H1 (cell line): ENCODE measurements at regions not wholly inside any gene's neighbourhood (a gene's known extent, or its start where the extent isn't known, plus 50 kb on each side); places are given as distances from the start of the nearest gene placed in this dataset.

Experiments
- CTCF ChIA-PET: fragments of 300-600 bp; sonication (Branson Sonifier 250); formaldehyde crosslinking; loops from one replicate; lab custom pipeline; 2021; ENCODE audit not compliant: partially characterized antibody; lab: Charles Lee
- POLR2A ChIA-PET: fragments of 300-600 bp; sonication (Branson Sonifier 250); formaldehyde crosslinking; loops from one replicate; lab custom pipeline; 2021; ENCODE audit warnings: inconsistent platforms; ENCODE audit not compliant: partially characterized antibody; lab: Charles Lee
- DNase-seq, 2 experiments: peaks; one replicate each; pipeline versions ENCODE4 v3.0.0 to v3.0.0-alpha.2; 2010 to 2022; ENCODE audit warnings: low spot score in 2 of 2, low read depth in 1 of 2, mixed read lengths in 1 of 2
- FAIRE-seq: peaks from 2 replicates; lab custom pipeline; 2011; peaks lifted over from hg19 to GRCh38; lab: Jason Lieb, UNC
- H2AFZ ChIP-seq: 2 replicates; pipeline ENCODE4 v1.8.1; 2012; ENCODE audit warnings: low read length, inconsistent platforms
- H2AK5ac ChIP-seq: 2 replicates; pipeline ENCODE4 v1.6.1; 2013; ENCODE audit warnings: low read depth, low read length
- H2BK120ac ChIP-seq: replicated peaks from 2 replicates; pipeline ENCODE3; 2013; ENCODE audit warnings: low read depth, low read length, inconsistent platforms
- H2BK12ac ChIP-seq: 2 replicates; pipeline ENCODE4 v1.6.1; 2013; ENCODE audit warnings: low read depth, low read length
- H2BK15ac ChIP-seq: 2 replicates; pipeline ENCODE4 v1.6.1; 2013; ENCODE audit warnings: low read length
- H2BK20ac ChIP-seq: 2 replicates; pipeline ENCODE4 v1.6.1; 2013; ENCODE audit warnings: low read length
- H2BK5ac ChIP-seq: 2 replicates; pipeline ENCODE4 v1.6.1; 2013; ENCODE audit warnings: low read depth, low read length
- H3K14ac ChIP-seq: 2 replicates; pipeline ENCODE4 v1.6.1; 2013; ENCODE audit warnings: inconsistent platforms; ENCODE audit not compliant: insufficient read length
- H3K18ac ChIP-seq: 2 replicates; pipeline ENCODE4 v1.6.1; 2013; ENCODE audit warnings: low read length; ENCODE audit errors: extremely low read depth
- H3K23ac ChIP-seq: 2 replicates; pipeline ENCODE4 v1.6.1; 2013; ENCODE audit warnings: inconsistent platforms; ENCODE audit not compliant: insufficient read length
- H3K23me2 ChIP-seq: 2 replicates; pipeline ENCODE4 v1.6.1; 2013; ENCODE audit warnings: low read depth, low read length
- H3K27ac ChIP-seq: 2 replicates; pipeline ENCODE4 v1.6.1; 2011; ENCODE audit warnings: low read depth, low read length, inconsistent platforms
- H3K27me3 ChIP-seq, 4 experiments: replicated peaks in 1 of 4; 1 replicate in 1 of 4; 2 replicates in 3 of 4; pipeline versions ENCODE4 v1.6.1 to v1.8.1; 2011 to 2013; ENCODE audit warnings: low read length in 3 of 4, mild to moderate bottlenecking in 3 of 4, inconsistent platforms in 2 of 4, mixed read lengths in 2 of 4, moderate library complexity in 1 of 4; ENCODE audit not compliant: control insufficient read depth in 3 of 4, insufficient read depth in 3 of 4; ENCODE audit errors: extremely low read depth in 1 of 4
- H3K36me3 ChIP-seq, 4 experiments: 2 replicates each; pipeline versions ENCODE4 v1.6.1 to v1.8.1; 2011 to 2013; ENCODE audit warnings: mild to moderate bottlenecking in 4 of 4, low read length in 3 of 4, moderate library complexity in 2 of 4, control low read depth in 1 of 4, inconsistent platforms in 1 of 4; ENCODE audit not compliant: insufficient read depth in 4 of 4, control insufficient read depth in 2 of 4
- H3K4ac ChIP-seq: replicated peaks from 2 replicates; pipeline ENCODE3; 2013; ENCODE audit warnings: low read length, low read depth, mixed read lengths, inconsistent platforms; ENCODE audit not compliant: insufficient read length
- H3K4me1 ChIP-seq, 4 experiments: replicated peaks in 1 of 4; 1 replicate in 1 of 4; 2 replicates in 3 of 4; pipeline versions ENCODE4 v1.6.1 to v1.8.1; 2011 to 2013; ENCODE audit warnings: low read length in 3 of 4, inconsistent platforms in 2 of 4, mixed read lengths in 1 of 4; ENCODE audit not compliant: insufficient read depth in 4 of 4, control insufficient read depth in 3 of 4
- H3K4me2 ChIP-seq, 2 experiments: 2 replicates each; pipeline versions ENCODE4 v1.6.1 to v1.8.1; 2011 to 2013; ENCODE audit warnings: low read depth in 2 of 2, low read length in 2 of 2, control low read depth in 1 of 2, inconsistent platforms in 1 of 2, mild to moderate bottlenecking in 1 of 2; ENCODE audit not compliant: insufficient read depth in 1 of 2
- H3K4me3 ChIP-seq, 4 experiments: fragments of 200-600, 300-600 bp in 1 of 4; sonication (generic), shearing (Covaris generic), sonication (Bioruptor Twin) in 1 of 4; 2 replicates each; pipeline versions ENCODE4 v1.5.1 to v1.8.1; 2011 to 2016; ENCODE audit warnings: low read length in 4 of 4, low read depth in 3 of 4, control low read depth in 2 of 4, inconsistent platforms in 2 of 4, mild to moderate bottlenecking in 2 of 4, mixed read lengths in 1 of 4, moderate library complexity in 1 of 4; ENCODE audit not compliant: insufficient read depth in 2 of 4; ENCODE audit errors: extremely low read depth in 1 of 4
- H3K56ac ChIP-seq: replicated peaks from 2 replicates; pipeline ENCODE3; 2013; ENCODE audit warnings: low read depth, mild to moderate bottlenecking, mixed read lengths, low read length, inconsistent platforms; ENCODE audit not compliant: insufficient read length
- H3K79me1 ChIP-seq: 2 replicates; pipeline ENCODE4 v1.6.1; 2013; ENCODE audit warnings: low read depth, low read length, control low read depth
- H3K79me2 ChIP-seq, 2 experiments: 2 replicates each; pipeline versions ENCODE4 v1.6.1 to v1.8.1; 2012 to 2013; ENCODE audit warnings: low read length in 2 of 2, mild to moderate bottlenecking in 2 of 2, inconsistent platforms in 1 of 2; ENCODE audit not compliant: insufficient read depth in 2 of 2, control insufficient read depth in 1 of 2
- H3K9ac ChIP-seq, 4 experiments: replicated peaks in 1 of 4; 1 replicate in 1 of 4; 2 replicates in 3 of 4; pipeline versions ENCODE4 v1.6.1 to v1.8.1; 2011 to 2013; ENCODE audit warnings: low read depth in 3 of 4, low read length in 3 of 4, control low read depth in 2 of 4, mild to moderate bottlenecking in 2 of 4, moderate library complexity in 2 of 4, inconsistent platforms in 1 of 4; ENCODE audit errors: extremely low read depth in 1 of 4
- H3K9me3 ChIP-seq, 2 experiments: 2 replicates each; pipeline versions ENCODE4 v1.6.1 to v1.8.1; 2012 to 2013; ENCODE audit warnings: mild to moderate bottlenecking in 2 of 2, moderate library complexity in 2 of 2, control low read depth in 1 of 2, inconsistent platforms in 1 of 2, low read depth in 1 of 2, low read length in 1 of 2, mixed read lengths in 1 of 2; ENCODE audit not compliant: insufficient read depth in 2 of 2
- H4K20me1 ChIP-seq, 2 experiments: replicated peaks in 1 of 2; 2 replicates each; pipeline versions ENCODE3 to v1.8.1; 2011 to 2013; ENCODE audit warnings: inconsistent platforms in 2 of 2, low read length in 2 of 2, mild to moderate bottlenecking in 1 of 2; ENCODE audit not compliant: insufficient read depth in 2 of 2, control insufficient read depth in 1 of 2
- H4K5ac ChIP-seq: 2 replicates; pipeline ENCODE4 v1.6.1; 2013; ENCODE audit warnings: low read length, low read depth, mixed read lengths, inconsistent platforms; ENCODE audit not compliant: insufficient read length
- H4K8ac ChIP-seq: 2 replicates; pipeline ENCODE4 v1.8.0; 2013; ENCODE audit warnings: mild to moderate bottlenecking, moderate library complexity, low read length, inconsistent platforms; ENCODE audit not compliant: insufficient read depth; ENCODE audit errors: extremely low read depth
- H4K91ac ChIP-seq: replicated peaks from 2 replicates; pipeline ENCODE3; 2013; ENCODE audit warnings: low read length, mixed read lengths, inconsistent platforms; ENCODE audit not compliant: insufficient read length
- CBX8 ChIP-seq: fragments of 300-800, 300-1000 bp; sonication (generic); IDR thresholded peaks from 2 replicates; pipeline ENCODE4 v1.7.1; 2016; ENCODE audit warnings: low read depth, low read length, borderline replicate concordance
- CREB1 ChIP-seq: IDR thresholded peaks from 2 replicates; pipeline ENCODE4 v1.6.1; 2012; ENCODE audit warnings: inconsistent platforms
- E2F6 ChIP-seq: IDR thresholded peaks from 2 replicates; pipeline ENCODE4 v1.6.1; 2012; ENCODE audit warnings: inconsistent platforms
- HDAC6 ChIP-seq: IDR thresholded peaks from one replicate; pipeline ENCODE4 v1.7.1; 2012; ENCODE audit warnings: low read depth, mild to moderate bottlenecking, inconsistent platforms, low read length, moderate library complexity
- KDM5A ChIP-seq: fragments of 200-600 bp; IDR thresholded peaks from 2 replicates; pipeline ENCODE4 v1.7.1; 2012; ENCODE audit warnings: mild to moderate bottlenecking, low read length, inconsistent platforms, mixed read lengths
- MAFK ChIP-seq: IDR thresholded peaks from 2 replicates; pipeline ENCODE4 v1.6.1; 2012; ENCODE audit warnings: low read depth, mild to moderate bottlenecking, improper control_type of control experiment, low read length
- NANOG ChIP-seq: IDR thresholded peaks from 2 replicates; pipeline ENCODE4 v1.6.1; 2011; ENCODE audit warnings: low read length, low read depth, mild to moderate bottlenecking, inconsistent platforms; ENCODE audit not compliant: insufficient read depth, poor library complexity, severe bottlenecking
- PHF8 ChIP-seq: fragments of 200-600 bp; sonication (generic); conservative IDR thresholded peaks from 2 replicates; pipeline ENCODE4 v1.7.1; 2012; ENCODE audit warnings: low read depth, mild to moderate bottlenecking, inconsistent platforms, low read length, moderate library complexity
- RNF2 ChIP-seq: fragments of 200-900, 300-1000 bp; sonication (generic); IDR thresholded peaks from 2 replicates; pipeline ENCODE4 v1.7.1; 2016; ENCODE audit warnings: borderline replicate concordance, low read depth, mild to moderate bottlenecking, antibody characterized with exemption, low read length; ENCODE audit not compliant: poor library complexity, severe bottlenecking; ENCODE audit errors: missing control alignments
- RXRA ChIP-seq: IDR thresholded peaks from 2 replicates; pipeline ENCODE4 v1.6.1; 2011; ENCODE audit warnings: low read depth, mild to moderate bottlenecking, low read length, moderate library complexity; ENCODE audit not compliant: insufficient read depth
- TAF1 ChIP-seq: IDR thresholded peaks from 2 replicates; pipeline ENCODE4 v1.6.1; 2011; ENCODE audit warnings: mild to moderate bottlenecking, low read depth, low read length
- TAF7 ChIP-seq: optimal IDR thresholded peaks from 2 replicates; pipeline ENCODE3; 2011; ENCODE audit warnings: low read depth, mild to moderate bottlenecking, inconsistent platforms, low read length, moderate library complexity, borderline replicate concordance
- WGBS, 2 experiments: shearing (Covaris generic) in 1 of 2; methylation state at CpG; one replicate each; pipeline versions ENCODE4 v1.1.6 to v1.1.7; 2013 to 2015; ENCODE audit warnings: low lambda C conversion rate in 2 of 2, mixed read lengths in 2 of 2, inconsistent platforms in 1 of 2, low coverage in 1 of 2, missing lambda C conversion rate in 1 of 2; ENCODE audit not compliant: insufficient replicate concordance in 2 of 2, insufficient coverage in 1 of 2, insufficient read length in 1 of 2; ENCODE audit errors: extremely low coverage in 1 of 2, missing lambda C conversion rate in 1 of 2; 5-methylcytosine and 5-hydroxymethylcytosine counted together

GRCh38 chr13:90577726-90578125, 769.8 kb upstream of the MIR17HG start:
- DNase-seq: no peak
- no peaks in the 10 kb centered on the region for H3K23me2 ChIP-seq
- CTCF ChIA-PET: interaction anchor here (1.2 kb wide), 1 partner anchor 9 kb away, joined by 3 read pairs; no protein-coding TSS in a partner anchor

More at GRCh38 chr13:90577726-90578125, 769.8 kb upstream of the MIR17HG start:
- Histone ChIP-seq H3K23ac (peak overlapping the region; percentile 52), H2BK5ac (no peak overlapping the region), H4K5ac (no peak overlapping the region), H3K9me3 (no peaks in the 10 kb centered on the region), H3K4me3 (no peak overlapping the region), H2BK15ac (no peak overlapping the region), H2BK12ac (no peak overlapping the region), H3K4me1 (no peaks in the 10 kb centered on the region; a peak in 1 of 7 replicates), H3K18ac (no peak overlapping the region), H3K27me3 (no peaks in the 10 kb centered on the region), H2BK20ac (no peak overlapping the region), H3K14ac (no peak overlapping the region), H3K56ac (no peak overlapping the region), H3K4ac (no peak overlapping the region), H3K79me2 (no peaks in the 10 kb centered on the region), H3K27ac (no peak overlapping the region), H3K79me1 (no peaks in the 10 kb centered on the region), H4K20me1 (no peaks in the 10 kb centered on the region)
- POLR2A ChIA-PET: no interaction called here
- WGBS, 2 experiments: 83% methylated on average over 2 of the region's 2 CpGs; no CpG with 5 or more reads in 1 of the 2 experiments
- TF ChIP-seq CBX8 (no peak), E2F6 (no peak), TAF7 (no peak), KDM5A (no peak), PHF8 (no peak), RNF2 (no peak), TAF1 (no peak), HDAC6 (no peak), RXRA (no peak), CREB1 (no peak), NANOG (no peak), MAFK (no peak)
- TF ChIP-seq, all 59 proteins: peak for 0
- Histone ChIP-seq H3K4me2 (no peak overlapping the region), H3K36me3 (no peaks in the 10 kb centered on the region), H4K91ac (no peak overlapping the region), H2AK5ac (no peak overlapping the region), H3K9ac (no peak overlapping the region), H4K8ac (no peak overlapping the region), H2AFZ (no peak overlapping the region), H2BK120ac (no peak overlapping the region)
- FAIRE-seq: no peak
